NCI-H1417 (cell line): ENCODE measurements at regions not wholly inside any gene's neighbourhood (a gene's known extent, or its start where the extent isn't known, plus 50 kb on each side); places are given as distances from the start of the nearest gene placed in this dataset.

ENCODE experiments used
- DNase-seq, 3 experiments: peaks; one replicate each; lab custom pipeline; 2025; lab: John Stamatoyannopoulos, UW

DNA sequence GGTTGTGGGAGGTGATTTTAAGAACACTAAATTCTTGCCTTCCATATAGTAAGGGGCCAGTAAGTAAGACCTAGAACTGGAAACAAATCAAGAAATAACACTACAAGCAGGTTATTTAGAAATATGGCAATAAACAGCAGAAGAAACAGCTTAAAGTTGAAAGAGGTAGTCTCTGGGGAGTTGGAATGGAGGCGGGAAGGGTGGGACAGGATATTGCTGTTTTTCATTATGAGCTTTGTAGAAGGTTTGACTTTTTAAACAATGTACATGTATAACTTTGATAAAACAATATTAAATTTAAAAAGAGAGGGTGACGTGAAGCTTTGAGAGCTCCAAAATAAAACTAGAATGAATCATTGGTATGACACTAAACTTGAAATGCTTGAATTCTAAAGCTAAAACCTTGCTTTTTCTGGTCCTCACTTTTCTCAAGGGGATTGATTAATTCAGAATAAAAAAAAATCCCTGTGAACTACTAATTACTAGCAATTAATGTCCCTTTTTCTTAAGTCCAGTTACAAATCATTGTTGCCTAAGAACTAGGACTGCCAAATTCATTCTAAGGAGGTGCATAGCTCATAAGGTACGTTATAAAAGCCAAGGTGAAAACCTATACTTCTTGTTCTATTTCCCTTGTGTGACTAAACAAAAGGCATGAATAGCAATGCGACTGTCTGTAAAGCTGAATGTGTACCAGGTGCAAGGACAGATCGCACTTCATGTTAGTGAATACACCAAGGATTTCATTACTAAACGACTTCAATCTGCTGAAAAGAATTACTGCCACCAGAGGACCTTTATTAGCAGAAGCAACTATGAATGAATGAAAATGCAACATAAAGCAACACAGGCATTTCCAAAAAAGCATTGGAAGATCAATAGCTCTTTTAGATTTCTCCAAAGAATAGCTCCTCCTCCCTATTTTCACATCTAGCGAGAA lies 177.5 kb downstream of the RBM43 start:
- DNase-seq: peak in 1 of 3 experiments; percentile 29

DNA sequence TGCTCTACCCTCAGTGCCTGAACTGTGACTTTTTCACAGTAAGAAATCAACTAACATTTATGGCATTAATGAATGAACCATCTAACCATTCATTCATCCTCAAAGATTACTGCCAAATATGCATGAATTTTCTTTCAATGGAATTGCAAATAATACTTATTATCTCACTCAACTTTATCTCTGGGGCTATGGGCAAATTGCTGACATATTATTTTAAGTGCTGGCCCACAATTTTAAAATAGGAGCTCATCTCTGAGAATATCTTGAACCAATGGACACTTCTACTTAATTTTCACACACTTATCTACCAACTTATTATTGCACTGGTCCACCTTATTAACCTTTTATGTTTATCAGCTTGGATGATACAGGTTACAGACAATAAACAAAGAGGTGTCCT lies 182.8 kb downstream of the RBM43 start:
- DNase-seq: no peak

DNA sequence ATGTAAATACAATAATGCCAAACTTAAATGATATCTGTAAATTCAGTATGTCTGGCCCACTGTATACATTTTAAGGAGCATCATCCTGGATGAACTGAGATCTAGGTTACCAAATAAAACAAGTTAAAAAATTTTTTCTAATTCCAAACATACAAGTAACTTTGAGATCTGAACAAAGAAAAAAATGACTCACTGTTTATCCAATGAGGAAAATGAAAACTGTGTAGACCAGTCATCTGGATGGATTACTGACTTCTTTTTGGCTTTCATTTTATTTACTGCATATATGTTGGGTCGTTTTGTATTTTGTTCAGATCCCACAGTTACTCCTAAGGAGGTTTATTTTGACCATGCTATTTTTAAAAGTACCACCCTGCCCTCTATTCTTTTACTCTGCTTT lies 189.8 kb downstream of the RBM43 start:
- no peak for DNase-seq

DNA sequence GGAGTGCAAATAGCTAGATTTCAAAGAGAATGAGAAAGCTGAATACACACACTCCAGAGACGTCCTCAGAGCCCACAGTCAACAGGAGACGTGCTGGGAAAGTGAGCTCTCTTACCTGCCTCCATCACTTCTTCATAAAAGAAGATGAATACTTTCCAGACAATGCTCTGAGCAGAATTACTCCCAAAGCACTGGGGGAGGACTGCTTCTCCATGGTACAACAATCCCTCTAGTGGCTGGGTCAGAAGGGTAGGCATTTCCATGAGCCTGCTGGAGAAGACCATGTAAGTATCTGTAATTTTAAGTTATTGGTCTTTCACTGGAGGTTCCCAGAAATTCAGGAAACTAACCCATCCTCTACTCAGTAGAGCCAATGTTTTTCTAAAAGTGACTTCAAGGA lies 190.3 kb downstream of the RBM43 start:
- DNase-seq: peak in 2 of 3 experiments; percentile 18 to 22

DNA sequence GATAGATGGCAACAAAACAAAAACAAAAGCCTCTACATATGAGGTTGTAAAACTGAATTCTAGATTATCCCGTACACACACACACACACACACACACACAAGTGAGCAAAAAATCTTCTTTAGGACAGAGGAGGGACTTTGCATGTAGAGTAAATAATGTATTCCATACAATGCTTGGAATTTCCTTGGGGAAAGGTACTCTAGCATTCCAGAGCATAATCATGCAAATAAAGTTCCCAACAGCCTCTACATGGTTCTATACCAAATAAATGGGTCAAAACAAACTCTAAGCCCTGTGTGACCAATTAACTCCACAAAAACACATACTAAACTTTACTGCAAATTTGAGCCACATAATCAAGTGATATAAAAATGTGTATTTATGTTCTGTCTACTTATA lies 191.4 kb downstream of the RBM43 start:
- DNase-seq: no peak

DNA sequence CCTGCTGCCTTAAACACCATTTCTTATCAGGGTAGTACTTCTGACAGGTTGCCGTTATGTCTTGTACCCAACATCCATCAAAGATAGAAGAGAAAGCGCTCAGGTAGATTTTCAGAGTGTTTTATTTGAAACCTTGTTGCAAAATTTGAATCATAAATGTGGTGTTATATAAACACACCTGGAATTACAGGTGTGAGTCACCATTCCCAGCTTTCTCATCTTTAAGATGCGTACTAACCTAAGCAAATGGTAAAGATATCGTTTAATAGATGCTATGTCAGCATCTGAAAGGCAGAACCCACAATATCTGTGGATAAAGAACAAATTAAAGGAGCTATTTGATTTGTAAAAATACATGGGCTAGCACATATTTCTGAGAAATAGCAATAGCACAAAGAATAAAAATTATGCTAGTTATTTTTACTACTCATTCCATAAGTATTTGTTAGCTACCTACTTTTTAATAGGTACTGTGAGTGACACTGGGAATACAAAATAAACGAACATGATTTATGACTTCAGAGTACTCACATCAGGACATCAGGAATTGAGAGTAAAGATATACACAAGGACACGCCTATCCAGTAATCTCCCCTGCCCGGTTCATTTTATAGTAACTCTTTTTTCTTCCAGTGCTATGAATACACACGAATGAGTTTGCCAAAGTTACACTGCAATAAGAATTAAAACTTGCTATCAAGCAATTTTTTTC lies 193.8 kb downstream of the RBM43 start:
- DNase-seq: peak in 1 of 3 experiments; percentile 70

DNA sequence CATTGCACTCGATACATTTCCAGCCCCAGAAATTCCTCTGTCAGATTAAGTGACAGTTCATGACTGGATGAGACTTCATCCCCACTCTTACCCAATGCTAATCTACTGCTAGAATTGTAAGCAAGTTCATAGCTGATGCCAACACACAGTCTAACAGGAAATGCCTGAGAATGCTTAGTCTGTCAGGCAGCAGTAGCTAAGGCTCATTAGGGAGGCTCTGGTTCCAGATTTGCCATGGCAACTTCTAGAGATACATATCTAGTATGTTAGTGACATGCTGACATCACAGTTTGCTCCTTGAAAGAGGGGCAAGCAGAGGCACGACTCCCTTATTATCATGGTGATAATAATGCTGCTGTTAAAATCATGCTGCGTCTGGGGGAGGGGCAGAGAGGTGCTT lies 198.4 kb downstream of the RBM43 start:
- peak in 2 of 3 experiments; percentile 68 to 93 for DNase-seq

DNA sequence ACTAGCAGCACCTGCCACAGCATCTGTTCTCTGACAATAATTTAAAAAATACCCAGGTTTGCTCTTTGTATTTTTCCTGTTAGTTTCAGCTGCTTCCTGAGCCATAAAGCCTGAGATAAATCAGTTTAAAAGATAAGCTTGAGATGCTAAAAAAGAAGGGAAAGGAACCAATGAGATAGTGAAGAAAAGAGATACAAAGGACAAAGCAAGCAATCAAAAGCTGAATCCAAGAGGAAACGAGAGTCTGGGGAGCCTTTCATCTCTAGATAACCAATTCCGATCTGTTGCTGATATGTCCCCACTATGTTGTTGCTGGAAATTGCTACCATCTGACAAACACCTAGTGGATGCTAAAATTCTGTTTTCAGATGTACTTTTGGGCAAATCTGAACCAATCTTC lies 201.4 kb downstream of the RBM43 start:
- DNase-seq: no peak

DNA sequence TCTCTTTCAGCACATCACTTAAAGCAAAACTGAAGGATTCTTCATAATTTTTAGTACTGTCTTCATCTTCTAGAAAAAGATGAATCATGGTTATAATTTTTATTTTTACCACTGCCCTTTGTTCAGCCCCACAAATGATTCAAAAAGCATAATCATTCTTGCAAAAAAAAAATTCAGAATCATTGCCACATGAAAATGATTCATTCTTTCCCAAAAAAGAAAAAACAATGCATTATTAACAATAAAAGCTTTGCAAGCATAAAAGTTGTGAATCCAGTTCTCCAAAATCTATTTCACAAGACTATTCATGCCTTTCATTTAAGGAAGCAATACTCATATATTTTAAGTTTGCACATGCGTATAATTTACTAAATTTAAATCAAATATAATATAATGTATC lies 204.8 kb downstream of the RBM43 start:
- no peak for DNase-seq

DNA sequence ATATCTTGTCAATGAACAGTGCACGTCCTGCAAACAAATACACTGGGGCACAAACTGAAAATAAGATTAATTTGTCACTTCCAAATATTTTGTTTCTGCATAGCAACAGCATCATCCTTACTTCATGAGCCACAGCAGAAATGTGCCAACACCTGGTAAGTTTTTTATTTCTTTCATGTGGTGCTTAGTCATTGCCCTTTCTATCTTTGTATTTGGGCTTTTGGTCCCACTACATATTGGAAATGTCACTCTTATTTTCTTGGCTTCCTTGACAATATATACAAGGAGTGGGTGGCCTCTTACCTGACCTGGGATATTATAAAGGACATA lies 208.0 kb downstream of the RBM43 start:
- no peak for DNase-seq

DNA sequence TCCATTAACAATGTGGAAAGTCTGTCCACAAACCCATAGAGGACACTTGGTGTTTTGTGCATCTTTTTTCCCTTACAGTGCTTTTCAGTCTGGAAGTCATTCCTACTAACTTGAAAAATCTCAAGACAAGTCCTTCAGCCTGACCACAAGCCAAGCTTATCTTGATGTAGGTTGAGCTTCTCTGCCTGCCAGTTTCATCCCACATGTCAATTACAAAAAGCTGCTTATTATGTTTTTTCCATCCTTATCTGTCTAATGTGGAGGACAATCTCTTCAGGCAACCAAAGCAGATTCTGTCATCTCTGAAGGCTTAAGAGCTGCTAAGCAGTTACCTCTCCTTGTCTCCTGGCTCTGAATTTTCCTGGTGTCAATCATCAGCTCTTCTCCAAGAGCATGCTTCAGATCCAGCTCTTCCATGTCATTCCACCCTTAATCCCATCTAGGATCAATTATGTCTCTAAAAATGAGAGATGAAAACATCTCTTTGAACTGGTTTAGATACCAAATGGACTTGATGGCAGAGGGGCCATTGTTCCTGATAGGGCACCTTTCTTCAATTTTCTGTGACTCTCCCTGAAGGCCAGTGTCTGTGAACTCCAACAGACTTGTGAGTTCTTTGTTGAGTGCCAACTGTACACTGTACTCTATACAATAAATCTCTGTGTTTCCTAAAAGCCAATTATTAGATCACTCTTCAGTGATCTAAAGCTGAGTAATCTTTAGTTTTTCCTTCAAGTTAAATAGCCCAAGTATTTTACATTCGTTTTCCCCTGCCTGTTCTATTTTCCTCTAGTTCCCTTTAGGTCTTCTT lies 208.6 kb downstream of the RBM43 start:
- no peak for DNase-seq

DNA sequence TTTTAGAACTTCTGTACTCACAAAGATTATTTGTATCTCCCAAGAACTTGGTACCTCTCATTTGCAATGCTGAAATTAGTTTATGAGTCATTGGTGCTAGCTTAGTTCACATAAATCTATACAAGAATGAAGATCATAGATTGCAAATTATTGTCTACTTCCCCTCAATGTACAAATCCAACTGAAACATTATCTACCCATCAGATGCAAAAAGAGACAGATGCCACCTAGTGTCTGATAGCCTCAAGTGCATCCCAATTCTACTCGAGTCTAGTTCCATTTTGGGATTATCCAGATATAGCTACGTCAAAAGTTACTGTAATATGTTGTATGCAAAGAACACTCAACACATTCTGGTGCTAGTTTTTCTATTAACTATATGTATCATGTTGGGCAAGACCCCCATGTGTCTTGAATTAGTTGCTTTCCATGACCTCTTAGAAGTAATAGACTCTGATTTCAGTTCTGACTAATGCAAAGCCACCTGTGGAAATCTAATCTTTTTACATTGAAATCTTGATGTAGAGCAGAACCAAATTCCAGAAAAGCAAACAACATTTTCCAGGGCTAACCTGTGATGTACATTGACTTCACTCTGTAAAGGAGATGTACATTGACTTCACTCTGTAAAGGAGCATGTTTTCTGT lies 210.0 kb downstream of the RBM43 start:
- DNase-seq: peak; percentile 36 to 78 (median 53)

DNA sequence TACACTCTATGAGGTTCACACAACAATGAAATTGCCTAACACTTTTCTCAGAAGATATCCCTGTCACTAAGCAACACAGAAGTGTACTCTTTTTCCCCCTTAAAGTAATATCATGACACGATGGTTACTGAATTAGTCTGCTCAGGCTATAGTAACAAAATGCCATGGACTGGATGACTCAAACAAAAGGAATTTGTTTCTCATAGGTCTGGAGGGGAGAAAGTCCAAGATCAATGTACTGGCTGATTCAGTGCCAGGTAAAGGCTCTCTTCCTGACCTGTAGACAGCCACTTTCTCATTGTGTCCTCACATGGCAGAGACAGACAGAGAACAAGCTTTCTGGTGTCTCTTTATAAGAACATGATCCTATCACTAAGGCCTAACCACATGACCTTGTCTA lies 211.9 kb downstream of the RBM43 start:
- DNase-seq: no peak

DNA sequence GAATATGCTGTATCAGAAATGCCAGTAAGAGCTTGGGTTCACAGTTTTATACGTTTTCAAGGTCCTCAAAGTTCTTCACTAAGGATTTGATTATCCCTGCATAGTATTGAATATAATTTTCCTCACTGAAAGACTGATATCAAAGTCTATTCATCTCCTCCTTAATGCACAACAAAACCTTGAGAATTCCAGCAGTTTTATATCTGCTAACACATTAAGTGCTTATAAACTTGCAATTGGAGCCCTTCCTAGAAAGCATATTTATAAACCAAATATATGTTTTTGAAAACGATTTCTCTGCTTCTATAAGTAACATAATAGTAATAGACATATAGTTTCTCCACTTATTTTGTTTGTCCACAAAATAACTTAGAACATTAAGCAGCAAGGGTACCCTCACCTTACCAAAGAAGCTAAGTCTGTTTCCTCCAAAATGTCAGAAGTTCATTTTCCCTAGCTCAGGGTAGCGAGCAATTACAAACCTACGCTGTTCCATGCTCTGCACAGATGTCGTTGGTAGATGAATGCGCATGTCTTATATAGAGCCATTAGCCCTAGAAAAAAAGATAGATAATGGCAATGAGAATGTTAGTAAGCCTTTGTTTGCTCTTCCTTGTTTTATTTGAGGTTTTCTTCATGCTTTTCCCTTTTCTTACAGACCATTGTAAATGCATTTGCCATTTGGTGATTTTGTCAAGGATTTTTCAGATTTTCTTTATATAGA lies 213.2 kb downstream of the RBM43 start:
- no peak for DNase-seq

DNA sequence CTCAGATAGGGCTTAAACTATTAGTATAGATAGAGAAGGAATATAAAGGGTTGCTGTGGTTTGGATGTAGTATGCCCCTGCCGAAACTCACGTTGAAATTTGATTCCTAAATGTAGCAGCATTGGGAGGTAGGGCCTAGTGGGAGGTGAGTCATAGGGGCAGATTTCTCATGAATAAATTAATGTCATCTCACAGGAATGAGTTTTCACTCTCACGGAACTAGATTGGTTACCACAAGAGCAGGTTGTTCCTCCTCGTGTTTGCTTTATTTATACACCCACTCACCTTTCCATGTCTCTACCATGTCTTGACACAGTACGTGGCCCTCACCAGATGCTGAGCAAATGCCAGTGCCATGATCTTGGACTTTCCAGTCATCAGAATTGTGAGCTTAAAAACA lies 218.2 kb downstream of the RBM43 start:
- DNase-seq: peak in 1 of 3 experiments; percentile 41

DNA sequence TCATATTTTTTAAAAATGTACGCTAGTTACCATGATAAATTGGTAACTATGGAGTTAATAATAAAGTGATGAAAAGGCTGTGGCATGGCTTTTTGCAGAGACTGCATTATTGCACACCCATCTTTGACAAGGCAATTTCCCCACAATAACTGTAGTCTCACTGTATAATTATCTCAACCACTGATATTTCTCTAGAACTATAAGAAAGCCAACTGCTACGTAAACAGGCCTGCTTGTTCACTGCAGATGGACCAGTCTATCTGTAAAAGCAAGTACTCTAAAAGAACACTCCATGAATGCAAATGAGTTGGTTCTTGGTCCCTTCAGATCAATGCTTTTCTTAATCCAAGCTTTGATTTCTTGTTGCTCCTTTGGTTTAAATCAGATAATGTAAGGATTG lies 218.7 kb downstream of the RBM43 start:
- DNase-seq: peak in 1 of 3 experiments; percentile 43

DNA sequence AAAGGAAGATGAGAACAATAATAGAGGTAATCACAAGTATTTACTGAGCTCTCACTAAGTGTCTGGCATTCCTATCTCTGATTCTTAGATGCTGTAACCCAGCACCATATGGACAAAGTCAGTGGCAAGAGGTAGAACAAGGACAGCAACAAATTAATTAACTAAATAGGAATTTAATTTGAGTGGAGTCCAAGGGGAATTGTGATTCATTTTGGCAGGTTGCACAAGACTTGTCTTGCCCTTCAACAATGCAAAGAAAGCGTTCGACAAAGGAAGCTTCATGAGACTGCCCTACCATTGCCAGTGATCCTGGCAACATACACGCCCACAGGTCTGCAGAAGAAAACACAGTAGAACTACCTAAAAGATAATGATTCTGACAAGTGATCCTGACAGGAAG lies 221.6 kb downstream of the RBM43 start:
- DNase-seq: no peak

DNA sequence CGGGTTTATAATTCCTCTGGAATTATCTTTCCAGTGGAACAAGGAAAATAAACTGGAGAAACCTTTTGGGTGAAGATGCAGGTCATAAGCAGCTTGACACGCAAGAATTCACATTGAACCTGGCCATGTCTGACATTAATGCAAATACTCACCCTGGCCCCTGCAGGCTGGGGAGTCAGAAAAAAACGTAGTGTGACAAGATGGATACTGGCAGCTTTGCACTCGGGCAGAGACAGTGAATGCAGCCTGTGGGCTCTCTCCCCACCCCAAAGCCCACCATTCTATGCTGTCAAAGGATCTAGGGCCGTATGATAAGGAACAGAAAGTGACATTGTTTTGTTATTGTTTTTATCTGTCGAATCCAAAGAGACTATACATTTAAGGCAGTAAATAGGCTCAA lies 223.1 kb downstream of the RBM43 start:
- DNase-seq: no peak

DNA sequence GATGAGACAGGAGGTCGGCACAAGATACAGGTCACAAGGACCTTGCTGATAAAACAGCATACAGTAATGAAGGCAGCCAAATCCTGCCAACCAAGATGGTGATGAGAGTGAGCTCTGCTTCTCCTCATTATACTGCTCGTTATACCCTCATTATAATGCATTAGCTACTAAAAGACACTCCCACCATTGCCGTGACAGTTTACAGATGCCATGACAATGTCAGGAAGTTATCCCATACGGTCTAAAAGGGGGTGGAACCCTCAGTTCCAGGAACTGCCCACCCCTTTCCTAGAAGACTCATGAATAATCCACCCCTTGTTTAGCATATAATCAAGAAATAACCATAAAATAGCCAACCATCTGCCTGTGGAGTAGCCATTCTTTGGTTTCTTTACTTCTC lies 224.2 kb downstream of the RBM43 start:
- no peak for DNase-seq

DNA sequence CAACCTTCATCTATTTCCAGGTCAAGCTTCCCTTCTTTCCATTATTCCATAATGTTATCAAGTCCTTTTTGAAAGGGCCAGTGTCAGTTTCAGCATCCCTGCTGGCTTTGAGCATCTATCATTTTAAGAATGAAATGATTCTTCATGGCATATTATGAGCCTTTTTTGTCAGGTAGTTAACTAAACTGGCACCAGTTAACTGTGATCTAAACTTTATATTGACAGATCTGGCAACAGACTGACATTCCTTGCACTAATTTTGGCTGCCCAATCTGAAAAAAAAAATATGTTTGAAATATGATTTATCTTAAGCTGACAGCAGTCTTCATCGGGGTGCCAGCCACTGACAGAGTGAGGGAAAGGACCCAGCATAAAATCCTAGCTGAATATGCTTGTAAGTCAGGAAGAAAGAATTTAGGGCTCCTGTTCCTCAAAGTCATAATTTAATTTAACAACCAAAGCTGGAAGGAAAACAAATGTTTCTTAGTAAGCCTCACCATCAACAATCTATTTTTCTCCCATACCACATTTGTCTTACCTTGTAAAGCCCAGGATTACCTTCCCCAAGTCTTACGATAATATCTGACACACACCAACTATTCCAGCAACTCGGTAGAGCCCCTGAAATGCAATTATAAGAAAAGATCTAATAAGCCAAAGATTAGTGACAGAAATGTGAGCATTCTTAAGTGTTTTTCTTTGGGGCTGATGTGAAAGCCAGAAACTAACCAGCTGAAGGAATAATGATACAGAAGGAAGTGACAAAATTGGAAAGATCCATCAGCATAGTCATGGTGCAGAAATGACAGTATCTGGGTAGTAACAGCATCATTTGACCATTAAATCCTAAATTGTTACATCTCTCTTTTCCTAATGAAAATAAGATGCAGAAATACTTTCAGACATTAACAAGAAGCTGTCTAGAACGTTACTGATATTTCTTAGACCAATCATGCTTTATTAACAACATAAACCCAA lies 228.1 kb downstream of the RBM43 start:
- DNase-seq: no peak
